Upper lobe of right lung (tissue), 1 donor: ENCODE measurements at regions not wholly inside any gene's neighbourhood (a gene's known extent, or its start where the extent isn't known, plus 50 kb on each side); places are given as distances from the start of the nearest gene placed in this dataset.

Experiments used
- ATAC-seq: fragments of 200-7000 bp; cut with Tn5 transposase; one replicate; pipeline ENCODE4 v1.9.1; 2020; ENCODE audit warnings: mild to moderate bottlenecking, moderate library complexity
- DNase-seq: peaks from one replicate; pipeline ENCODE4 v3.0.0-alpha.2; 2020
- H3K27ac ChIP-seq: fragments of 200-600 bp; one replicate; pipeline ENCODE4 v1.8.0; 2022
- H3K27me3 ChIP-seq: fragments of 200-600 bp; one replicate; pipeline ENCODE4 v1.8.0; 2022; ENCODE audit warnings: mild to moderate bottlenecking
- H3K36me3 ChIP-seq: fragments of 200-600 bp; one replicate; pipeline ENCODE4 v1.8.0; 2022
- H3K4me1 ChIP-seq: fragments of 200-600 bp; one replicate; pipeline ENCODE4 v1.8.0; 2022
- H3K4me3 ChIP-seq: fragments of 200-600 bp; one replicate; pipeline ENCODE4 v1.8.0; 2022; ENCODE audit warnings: mild to moderate bottlenecking
- H3K9me3 ChIP-seq: fragments of 200-600 bp; one replicate; pipeline ENCODE4 v1.8.0; 2022
- CTCF ChIP-seq: fragments of 200-600 bp; IDR thresholded peaks from one replicate; pipeline ENCODE4 v1.8.0; 2022; ENCODE audit warnings: antibody characterized with exemption
- intact Hi-C: fragments of 100-400 bp; cut with DNase I; formaldehyde crosslinking; loops from one replicate; pipeline ENCODE4 v1.11.0; 2022
- donor health status: DM: no; HTN: yes; CAD: no; lungs with severe emphysema.

GRCh38 chr13:87942205-87942604 lies 271.0 kb downstream of the SLITRK5 start:
- H3K27ac ChIP-seq, result no peak overlapping the region
- DNase-seq (no peak), ATAC-seq (no peak)
- intact Hi-C loops, result no loop called here
- no peak for TF ChIP-seq CTCF
- no peaks in the 10 kb centered on the region for H3K4me1 ChIP-seq
- no peaks in the 10 kb centered on the region for H3K27me3 ChIP-seq
- no peaks in the 10 kb centered on the region for H3K36me3 ChIP-seq
- no peak overlapping the region for H3K4me3 ChIP-seq
- H3K9me3 ChIP-seq, result no peaks in the 10 kb centered on the region

GRCh38 chr13:87944038-87944437 lies 272.9 kb downstream of the SLITRK5 start:
- Histone ChIP-seq H3K27me3 (no peaks in the 10 kb centered on the region), H3K27ac (no peak overlapping the region), H3K4me3 (no peak overlapping the region), H3K4me1 (no peaks in the 10 kb centered on the region), H3K36me3 (no peaks in the 10 kb centered on the region), H3K9me3 (no peaks in the 10 kb centered on the region)
- no peak for TF ChIP-seq CTCF
- no peak for ATAC-seq
- DNase-seq, result no peak
- intact Hi-C loops, result no loop called here

- Histone ChIP-seq H3K36me3 (no peaks in the 10 kb centered on the region), H3K9me3 (no peaks in the 10 kb centered on the region), H3K4me3 (no peak overlapping the region), H3K27me3 (no peaks in the 10 kb centered on the region), H3K4me1 (no peaks in the 10 kb centered on the region), H3K27ac (no peak overlapping the region)
- intact Hi-C loops, result no loop called here
- ATAC-seq (no peak), DNase-seq (no peak)
- no peak for TF ChIP-seq CTCF
These were observed 281.2 kb downstream of the SLITRK5 start for GRCh38 chr13:87952377-87952776.

- H3K27ac ChIP-seq, result no peak overlapping the region
- H3K27me3 ChIP-seq, result no peaks in the 10 kb centered on the region
- no peaks in the 10 kb centered on the region for H3K36me3 ChIP-seq
- no peak overlapping the region for H3K4me3 ChIP-seq
- ATAC-seq, result no peak
- no peaks in the 10 kb centered on the region for H3K9me3 ChIP-seq
- intact Hi-C loops, result no loop called here
- H3K4me1 ChIP-seq, result no peaks in the 10 kb centered on the region
- DNase-seq, result no peak
- no peak for TF ChIP-seq CTCF
These were observed 282.2 kb downstream of the SLITRK5 start for GRCh38 chr13:87953381-87953780.

GRCh38 chr13:87954091-87954490 lies 282.9 kb downstream of the SLITRK5 start:
- ATAC-seq, result no peak
- intact Hi-C loops, result no loop called here
- H3K9me3 ChIP-seq, result no peaks in the 10 kb centered on the region

More at GRCh38 chr13:87954091-87954490, 282.9 kb downstream of the SLITRK5 start:
- Histone ChIP-seq H3K4me3 (no peak overlapping the region), H3K27ac (no peak overlapping the region), H3K27me3 (no peaks in the 10 kb centered on the region), H3K4me1 (no peaks in the 10 kb centered on the region), H3K36me3 (no peaks in the 10 kb centered on the region)
- no peak for TF ChIP-seq CTCF
- no peak for DNase-seq
